OCI-LY3 (cell line): ENCODE measurements at regions not wholly inside any gene's neighbourhood (a gene's known extent, or its start where the extent isn't known, plus 50 kb on each side); places are given as distances from the start of the nearest gene placed in this dataset.

Source experiments
- EZH2phosphoT487 ChIP-seq: fragments of 200-600 bp; shearing (Covaris generic); IDR thresholded peaks from 2 replicates; pipeline ENCODE4 v1.6.1; 2018; ENCODE audit warnings: antibody characterized with exemption, mixed run types, low read depth
- TF ChIP-seq, protein P1 (sequence below): fragments of 200-600, 300-600 bp; sonication (generic); IDR thresholded peaks from 2 replicates; pipeline ENCODE4 v1.5.1; 2014; ENCODE audit warnings: antibody characterized with exemption, low read length, low read depth

DNA sequence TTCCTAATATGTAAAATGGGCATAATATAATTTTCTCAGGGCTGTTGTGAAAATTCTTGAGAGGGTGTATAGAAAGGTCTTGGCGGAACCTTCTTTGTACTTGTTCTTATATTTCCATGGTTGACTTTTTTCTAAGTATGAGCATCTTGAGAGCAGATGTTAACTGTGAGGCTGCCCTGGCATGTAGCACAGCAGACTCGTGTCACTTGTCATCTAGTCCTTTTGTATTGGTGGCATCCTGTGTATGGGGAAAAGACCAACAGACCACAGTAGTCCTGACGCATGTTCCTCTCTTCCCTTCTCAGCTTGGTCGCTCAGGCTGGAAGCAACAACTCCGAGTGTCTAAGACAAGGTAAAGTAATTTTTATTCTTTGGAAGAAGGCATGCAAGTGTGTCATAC lies 153.8 kb upstream of the ZBED5 start:
- TF ChIP-seq, protein P1, sequence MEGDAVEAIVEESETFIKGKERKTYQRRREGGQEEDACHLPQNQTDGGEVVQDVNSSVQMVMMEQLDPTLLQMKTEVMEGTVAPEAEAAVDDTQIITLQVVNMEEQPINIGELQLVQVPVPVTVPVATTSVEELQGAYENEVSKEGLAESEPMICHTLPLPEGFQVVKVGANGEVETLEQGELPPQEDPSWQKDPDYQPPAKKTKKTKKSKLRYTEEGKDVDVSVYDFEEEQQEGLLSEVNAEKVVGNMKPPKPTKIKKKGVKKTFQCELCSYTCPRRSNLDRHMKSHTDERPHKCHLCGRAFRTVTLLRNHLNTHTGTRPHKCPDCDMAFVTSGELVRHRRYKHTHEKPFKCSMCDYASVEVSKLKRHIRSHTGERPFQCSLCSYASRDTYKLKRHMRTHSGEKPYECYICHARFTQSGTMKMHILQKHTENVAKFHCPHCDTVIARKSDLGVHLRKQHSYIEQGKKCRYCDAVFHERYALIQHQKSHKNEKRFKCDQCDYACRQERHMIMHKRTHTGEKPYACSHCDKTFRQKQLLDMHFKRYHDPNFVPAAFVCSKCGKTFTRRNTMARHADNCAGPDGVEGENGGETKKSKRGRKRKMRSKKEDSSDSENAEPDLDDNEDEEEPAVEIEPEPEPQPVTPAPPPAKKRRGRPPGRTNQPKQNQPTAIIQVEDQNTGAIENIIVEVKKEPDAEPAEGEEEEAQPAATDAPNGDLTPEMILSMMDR: no peak
- TF ChIP-seq EZH2phosphoT487: no peak
